CD4-positive, alpha-beta T cell treated with Interleukin-15 for 1 hour (primary cell): ENCODE measurements at regions not wholly inside any gene's neighbourhood (a gene's known extent, or its start where the extent isn't known, plus 50 kb on each side); places are given as distances from the start of the nearest gene placed in this dataset.
"Not testable (repeated sequence)": the region's sequence is repeated elsewhere in the genome, so short reads cannot be mapped to it uniquely, and the experiment has no call there.

Source experiments
- DNase-seq: peaks from one replicate; pipeline ENCODE4 v3.0.0-alpha.2; 2020

DNA sequence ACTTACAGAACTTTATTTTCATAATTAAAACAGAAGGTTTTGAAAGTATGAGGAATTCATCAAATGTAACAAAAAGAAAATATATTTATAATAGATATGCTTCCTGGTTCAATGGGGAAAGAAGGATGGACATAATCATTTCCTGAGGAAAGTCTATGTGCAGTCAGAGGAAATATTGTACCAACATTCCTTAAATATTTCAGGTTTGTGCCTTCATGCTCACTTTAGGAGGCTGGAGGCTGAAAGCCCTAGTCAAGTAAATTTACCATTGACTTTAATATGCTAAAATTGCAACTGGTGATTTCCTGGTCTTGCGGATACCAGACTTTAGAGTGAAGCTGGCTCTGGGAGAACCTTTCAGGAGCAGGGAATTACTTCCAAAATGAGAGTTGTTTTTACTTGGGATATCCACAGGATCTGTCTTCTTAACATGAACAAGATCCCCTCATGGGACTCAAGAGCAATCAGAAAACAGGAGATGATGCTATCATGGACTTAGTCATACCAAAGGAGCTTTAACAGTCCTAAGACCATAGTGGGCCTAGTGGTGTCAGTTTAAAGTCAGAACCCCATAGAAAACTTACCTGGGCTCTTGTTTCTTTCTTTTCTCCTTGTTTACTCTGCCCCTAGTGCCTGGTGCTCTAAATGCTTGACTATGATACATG, 762.8 kb upstream of the GRAMD2B start:
- DNase-seq: no peak

DNA sequence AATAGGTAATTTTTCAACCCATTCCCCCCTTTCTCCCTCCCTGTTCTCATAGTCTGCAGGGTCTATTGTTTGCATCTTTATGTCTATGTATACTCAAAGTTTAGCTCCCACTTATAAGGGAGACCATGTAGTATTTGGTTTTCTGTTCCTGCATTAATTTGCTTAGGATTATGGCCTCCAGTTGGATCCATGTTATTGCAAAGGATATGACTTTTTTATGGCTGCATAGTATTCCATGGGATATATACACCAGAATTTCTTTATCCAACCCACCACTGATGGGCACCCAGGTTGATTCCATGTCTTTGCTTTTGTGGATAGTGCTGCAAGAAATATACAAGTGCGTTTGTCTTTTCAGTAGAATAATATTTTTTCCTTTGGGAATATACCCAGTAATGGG, 761.6 kb upstream of the GRAMD2B start:
- no peak for DNase-seq

- no peak for DNase-seq
Observed at GRCh38 chr5:125668884-125669283, 754.3 kb upstream of the GRAMD2B start.

DNA sequence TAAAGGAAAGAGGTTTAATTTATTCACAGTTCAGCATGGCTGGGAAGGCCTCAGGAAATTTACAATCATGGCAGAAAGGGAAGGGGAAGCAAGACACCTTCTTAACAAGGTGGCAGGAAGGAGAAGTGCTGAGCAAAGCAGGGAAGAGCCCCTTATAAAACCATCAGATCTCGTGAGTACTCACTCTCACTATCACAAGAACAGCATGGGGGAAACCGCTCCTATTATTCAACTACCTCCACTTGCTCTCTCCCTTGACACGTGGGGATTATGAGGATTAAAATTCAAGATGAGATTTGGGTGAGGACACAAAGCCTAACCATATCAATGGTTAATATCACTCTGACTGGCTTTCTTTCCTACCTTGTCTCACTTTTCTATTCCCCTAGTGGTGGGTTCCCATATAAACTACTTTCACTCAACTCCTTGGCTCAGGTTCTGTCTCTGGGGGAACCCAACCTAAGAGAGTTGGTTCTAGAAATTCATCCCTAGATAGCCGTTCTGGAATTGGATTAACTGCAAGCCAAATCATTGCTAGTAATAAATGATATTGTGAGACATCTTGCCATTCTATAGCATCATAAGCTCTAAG, 749.8 kb upstream of the GRAMD2B start:
- no peak for DNase-seq

- DNase-seq: no peak
Observed at GRCh38 chr5:125679522-125679921, 743.7 kb upstream of the GRAMD2B start.

DNA sequence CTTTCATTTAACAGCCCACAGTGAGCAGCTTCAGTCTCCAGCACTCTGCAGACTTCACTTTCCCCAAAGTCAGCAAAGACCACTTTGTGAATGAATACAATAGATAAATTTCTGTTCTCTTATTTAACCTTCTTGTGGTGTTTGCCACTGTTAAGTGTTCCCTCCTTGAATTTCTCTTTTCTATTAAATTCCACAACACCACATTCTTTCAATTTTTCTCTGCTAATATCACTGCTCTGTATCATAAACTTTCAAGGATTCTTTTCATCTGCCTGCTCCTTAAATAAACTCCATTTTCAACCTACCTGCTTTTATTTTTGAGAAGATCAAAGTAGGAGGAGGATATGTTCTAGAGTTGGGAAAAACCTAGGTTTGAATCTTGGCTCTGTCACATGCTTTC, 739.5 kb upstream of the GRAMD2B start:
- no peak for DNase-seq

- no peak for DNase-seq
Observed at GRCh38 chr5:125685771-125686170, 737.4 kb upstream of the GRAMD2B start.

- not testable (repeated sequence) for DNase-seq
Observed at GRCh38 chr5:125691738-125692530, 731.3 kb upstream of the GRAMD2B start.

- DNase-seq: no peak
Observed at GRCh38 chr5:125695996-125696655, 727.1 kb upstream of the GRAMD2B start.

DNA sequence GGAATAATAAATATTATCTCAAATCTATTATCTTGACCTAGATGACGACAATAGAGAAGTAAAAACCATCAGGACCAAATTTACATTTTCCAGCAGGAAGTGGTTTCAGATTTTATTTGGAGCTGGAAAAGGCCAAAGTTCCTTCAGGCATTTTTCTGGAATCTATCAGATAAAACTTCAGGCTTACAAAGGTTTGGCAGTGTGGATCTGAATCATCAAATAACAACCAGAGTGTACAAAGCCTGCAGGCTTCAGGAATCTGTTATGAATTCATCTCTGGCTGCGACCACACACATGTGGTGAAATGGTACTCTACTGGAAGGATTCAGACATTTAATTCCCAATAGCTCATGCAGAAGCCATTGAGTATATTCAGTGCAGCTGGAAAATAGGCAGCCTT, 726.4 kb upstream of the GRAMD2B start:
- DNase-seq: no peak

DNA sequence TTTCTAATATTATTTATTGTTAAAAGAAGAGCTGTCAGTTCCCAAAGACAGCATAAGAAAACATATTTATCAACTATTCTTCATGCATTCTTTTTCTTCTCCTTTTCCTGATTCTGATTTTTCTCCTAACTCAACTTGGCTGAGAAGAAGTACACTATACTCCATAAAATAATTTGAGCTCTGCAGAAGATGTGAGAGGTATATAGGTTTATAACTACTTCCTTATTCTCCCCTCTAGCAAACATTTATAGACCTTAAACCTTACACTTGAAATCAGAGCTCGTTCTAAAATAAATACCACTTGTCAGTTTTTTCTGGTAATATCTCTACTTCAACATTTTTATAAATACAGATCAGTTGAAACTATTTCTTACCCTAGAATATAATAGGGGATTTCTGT, 724.8 kb upstream of the GRAMD2B start:
- DNase-seq: no peak

DNA sequence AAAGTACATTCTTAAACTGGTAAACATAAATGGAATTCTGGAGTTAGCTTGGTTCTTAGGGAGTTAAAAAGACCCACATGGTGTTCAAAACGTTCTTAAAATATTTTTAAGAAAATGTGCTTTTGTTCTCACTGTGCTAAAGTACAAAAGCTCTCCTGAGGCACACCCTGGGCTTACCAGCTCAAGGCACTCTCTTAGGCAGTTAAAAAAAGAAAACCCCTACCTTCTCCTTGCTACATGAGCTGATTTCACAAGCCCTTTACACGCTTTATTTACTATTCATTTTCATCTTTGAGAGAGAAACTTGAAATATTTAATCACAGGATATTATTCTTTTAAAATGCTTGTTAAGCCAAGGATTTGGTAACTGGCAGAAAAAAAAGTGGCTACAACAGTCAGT, 723.3 kb upstream of the GRAMD2B start:
- no peak for DNase-seq

GRCh38 chr5:125700380-125700861, 722.8 kb upstream of the GRAMD2B start:
- no peak for DNase-seq

DNA sequence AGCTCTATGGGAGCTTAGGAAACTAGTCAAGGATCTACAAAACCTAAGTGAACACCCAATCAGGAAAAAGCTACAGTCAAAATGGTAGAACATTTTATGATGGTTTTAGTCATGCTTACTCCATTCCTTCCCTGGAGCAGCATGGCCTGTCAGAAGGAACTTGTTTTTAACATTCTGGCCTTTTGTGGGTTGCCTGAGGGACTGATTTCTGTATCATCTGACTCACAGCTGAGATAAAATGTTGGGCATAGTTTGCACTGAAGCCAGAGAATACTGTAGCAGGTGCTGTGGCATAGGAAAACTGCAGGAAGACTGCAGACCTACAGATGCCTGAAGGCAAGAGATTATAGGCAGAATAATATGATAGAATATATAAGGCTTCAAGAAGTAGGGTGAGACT, 719.6 kb upstream of the GRAMD2B start:
- DNase-seq: no peak

GRCh38 chr5:125704888-125705287, 718.3 kb upstream of the GRAMD2B start:
- no peak for DNase-seq

- DNase-seq: no peak
Observed at GRCh38 chr5:125708583-125708982, 714.6 kb upstream of the GRAMD2B start.

DNA sequence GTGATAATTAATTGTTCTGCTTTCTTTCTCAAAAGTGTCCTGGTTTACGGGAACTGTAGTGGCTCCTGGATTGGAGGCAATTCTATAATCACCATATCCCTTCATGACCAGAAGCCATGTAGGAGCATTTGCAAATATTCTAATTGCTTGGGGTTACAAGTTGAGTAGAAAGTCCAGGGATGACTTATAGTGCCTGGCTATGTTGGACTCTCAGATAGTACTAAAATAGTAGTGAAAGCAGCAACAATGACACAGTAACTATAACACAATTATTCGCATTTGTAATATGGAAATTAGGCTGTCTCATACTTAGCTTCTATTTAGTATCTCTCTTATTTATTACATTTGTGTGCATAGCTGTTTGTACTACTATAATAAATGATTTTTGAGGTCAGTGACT, 712.5 kb upstream of the GRAMD2B start:
- DNase-seq: no peak

- DNase-seq: no peak
Observed at GRCh38 chr5:125712397-125712796, 710.8 kb upstream of the GRAMD2B start.

DNA sequence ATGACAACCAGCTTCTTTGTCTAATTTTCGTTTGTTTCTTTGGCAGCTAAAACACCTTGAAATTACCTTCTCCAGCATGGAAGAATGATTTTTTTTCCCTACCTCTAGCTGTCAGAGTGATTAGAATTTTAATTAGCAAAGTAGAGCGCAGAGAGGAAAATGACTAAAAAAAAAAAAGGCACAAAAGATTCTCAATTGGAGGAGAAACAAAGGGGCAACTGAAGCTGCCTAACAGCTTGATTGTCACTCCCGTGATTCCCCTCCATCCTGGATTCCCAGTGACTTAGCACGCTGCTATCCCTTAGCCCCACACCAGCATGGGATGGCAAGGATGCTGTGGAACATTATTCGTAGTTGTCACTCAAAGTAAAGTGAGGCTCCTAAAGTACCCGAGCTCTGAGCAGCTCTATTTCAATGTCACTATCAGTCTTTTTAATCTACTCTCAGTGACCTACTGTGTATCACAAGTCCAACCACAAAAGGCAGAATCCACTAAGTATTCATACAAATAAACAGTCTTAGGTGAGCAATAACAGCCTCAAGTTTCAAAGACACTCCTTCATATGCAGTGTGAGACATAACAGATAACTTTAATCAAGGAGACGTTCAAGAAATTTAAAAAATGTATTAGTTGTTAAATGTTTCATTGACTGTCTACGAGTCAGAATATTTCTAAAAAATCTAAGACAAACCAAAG, 710.0 kb upstream of the GRAMD2B start:
- no peak for DNase-seq

GRCh38 chr5:125715216-125715615, 708.0 kb upstream of the GRAMD2B start:
- DNase-seq: no peak

GRCh38 chr5:125717209-125717608, 706.0 kb upstream of the GRAMD2B start:
- DNase-seq: no peak

- DNase-seq: no peak
Observed at GRCh38 chr5:125719681-125720347, 703.4 kb upstream of the GRAMD2B start.
